ENCODE measurements at regions not wholly inside any gene's neighbourhood (a gene's known extent, or its start where the extent isn't known, plus 50 kb on each side); places are given as distances from the start of the nearest gene placed in this dataset.

- TF ChIP-seq CHD7 (IDR thresholded peaks at IDR 0.05; ENCODE audit: insufficient replicate concordance, low read length) (no peak), CHD1 (IDR thresholded peaks at IDR 0.05; ENCODE audit: low read depth, low read length) (no peak), SP4 (IDR thresholded peaks at IDR 0.05; ENCODE audit: low read length) (no peak), HDAC2 (IDR thresholded peaks at IDR 0.05; ENCODE audit: borderline replicate concordance in 1 of 2, low read depth in 2 of 2, low read length in 2 of 2) (no peak)
These were observed 97.1 kb downstream of the ARF6 start (continued) for GRCh38 chr14:49989966-49990365.

All from H1 (cell line).